ENCODE measurements at regions not wholly inside any gene's neighbourhood (a gene's known extent, or its start where the extent isn't known, plus 50 kb on each side); places are given as distances from the start of the nearest gene placed in this dataset.

DNA sequence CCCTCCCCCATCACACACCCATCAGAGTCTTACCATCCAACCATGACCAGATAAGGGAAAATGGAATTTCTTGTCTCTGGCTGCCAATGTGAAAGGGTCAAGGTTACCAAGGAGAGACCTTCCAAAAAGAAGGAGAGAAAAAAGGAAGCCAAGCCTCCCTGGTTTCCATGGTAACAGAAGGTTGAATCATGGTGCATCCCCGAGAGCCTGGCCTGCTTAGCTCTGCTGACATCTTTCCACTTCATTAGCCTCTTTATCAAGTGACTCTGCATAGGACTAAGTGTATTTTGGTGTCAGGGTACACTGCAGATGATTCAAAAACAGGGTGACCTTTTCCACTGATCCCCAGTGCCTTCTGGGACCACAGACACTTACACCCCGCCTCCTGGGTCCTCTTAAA, 225.7 kb upstream of the PPP2R3A start:
- no peak for DNase-seq (ENCODE audit: low read depth, low spot score)
- peaks cover 32% of the 10 kb centered on the region for H3K4me1 Mint-ChIP-seq
- TF ChIP-seq CTCF (conservative IDR thresholded peaks at IDR 0.05): no peak
- peak overlapping the region; percentile 23 for H3K27ac Mint-ChIP-seq (ENCODE audit: unreplicated experiment)
- H3K4me3 Mint-ChIP-seq: peak overlapping the region; percentile 59
- H3K9me3 Mint-ChIP-seq: peaks cover 10% of the 10 kb centered on the region
- peaks cover 7% of the 10 kb centered on the region for H3K36me3 Mint-ChIP-seq (ENCODE audit: low read depth)
- H3K27me3 Mint-ChIP-seq (ENCODE audit: low read depth): no peaks in the 10 kb centered on the region

DNA sequence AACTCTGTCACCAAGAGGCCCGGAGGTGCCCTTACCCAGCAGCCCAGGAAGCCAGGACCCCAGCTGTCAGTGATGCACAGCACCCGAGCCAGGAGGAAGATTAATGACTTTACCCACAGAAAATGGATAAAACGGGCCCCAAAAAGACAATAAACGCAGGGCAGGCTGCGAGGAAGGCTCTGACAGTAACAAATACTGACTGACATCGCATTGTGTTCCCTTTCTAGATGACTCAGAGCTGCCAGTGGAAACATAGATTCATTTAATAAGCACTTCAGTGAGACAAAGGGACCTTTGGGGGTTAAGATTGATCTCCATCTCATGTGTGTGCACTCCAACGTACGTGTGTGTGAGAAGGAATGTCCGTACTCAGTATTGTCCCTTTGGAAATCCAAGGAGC, 225.3 kb upstream of the PPP2R3A start:
- DNase-seq (ENCODE audit: low read depth, low spot score): no peak
- no peaks in the 10 kb centered on the region for H3K27me3 Mint-ChIP-seq (ENCODE audit: low read depth)
- H3K4me3 Mint-ChIP-seq: peak overlapping the region; percentile 59
- H3K4me1 Mint-ChIP-seq: peaks cover 32% of the 10 kb centered on the region
- peaks cover 7% of the 10 kb centered on the region for H3K36me3 Mint-ChIP-seq (ENCODE audit: low read depth)
- no peak for TF ChIP-seq CTCF (conservative IDR thresholded peaks at IDR 0.05)
- H3K9me3 Mint-ChIP-seq: peaks cover 10% of the 10 kb centered on the region
- peak overlapping the region; percentile 23 for H3K27ac Mint-ChIP-seq (ENCODE audit: unreplicated experiment)

DNA sequence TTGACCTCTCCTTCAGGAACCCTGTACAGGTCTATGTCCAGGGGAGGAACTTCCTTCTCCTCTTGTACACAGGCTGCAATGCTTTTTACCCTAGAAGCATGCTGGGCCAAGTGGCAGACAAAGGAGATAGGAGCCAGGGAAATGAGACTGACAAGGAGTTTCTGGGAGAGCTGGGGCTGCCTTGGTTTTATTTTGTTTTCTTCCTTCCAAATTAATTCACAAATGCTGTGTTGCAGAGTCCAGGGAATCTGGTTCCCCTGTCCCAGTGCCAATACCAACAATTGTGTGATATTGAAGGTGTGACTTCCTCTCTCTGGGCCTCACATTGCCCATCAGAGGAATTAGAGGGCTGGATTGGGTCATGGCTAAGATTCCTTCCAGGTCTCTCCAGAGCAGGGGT, 224.8 kb upstream of the PPP2R3A start:
- Mint-ChIP-seq H3K4me1 (peaks cover 32% of the 10 kb centered on the region), H3K4me3 (peak overlapping the region; percentile 59), H3K36me3 (ENCODE audit: low read depth) (peaks cover 4% of the 10 kb centered on the region), H3K27me3 (ENCODE audit: low read depth) (no peaks in the 10 kb centered on the region), H3K9me3 (peaks cover 7% of the 10 kb centered on the region), H3K27ac (ENCODE audit: unreplicated experiment) (peak overlapping the region; percentile 85)
- TF ChIP-seq CTCF (conservative IDR thresholded peaks at IDR 0.05): no peak
- no peak for DNase-seq (ENCODE audit: low read depth, low spot score)

GRCh38 chr3:135751991-135752390, 213.5 kb upstream of the PPP2R3A start:
- no peaks in the 10 kb centered on the region for H3K36me3 Mint-ChIP-seq (ENCODE audit: low read depth)
- no peaks in the 10 kb centered on the region for H3K27me3 Mint-ChIP-seq (ENCODE audit: low read depth)
- H3K9me3 Mint-ChIP-seq: no peaks in the 10 kb centered on the region
- H3K4me1 Mint-ChIP-seq: peaks cover 12% of the 10 kb centered on the region
- peak overlapping the region; percentile 73 for H3K27ac Mint-ChIP-seq (ENCODE audit: unreplicated experiment)
- DNase-seq (ENCODE audit: low read depth, low spot score): no peak
- H3K4me3 Mint-ChIP-seq: no peak overlapping the region
- TF ChIP-seq CTCF (conservative IDR thresholded peaks at IDR 0.05): no peak

DNA sequence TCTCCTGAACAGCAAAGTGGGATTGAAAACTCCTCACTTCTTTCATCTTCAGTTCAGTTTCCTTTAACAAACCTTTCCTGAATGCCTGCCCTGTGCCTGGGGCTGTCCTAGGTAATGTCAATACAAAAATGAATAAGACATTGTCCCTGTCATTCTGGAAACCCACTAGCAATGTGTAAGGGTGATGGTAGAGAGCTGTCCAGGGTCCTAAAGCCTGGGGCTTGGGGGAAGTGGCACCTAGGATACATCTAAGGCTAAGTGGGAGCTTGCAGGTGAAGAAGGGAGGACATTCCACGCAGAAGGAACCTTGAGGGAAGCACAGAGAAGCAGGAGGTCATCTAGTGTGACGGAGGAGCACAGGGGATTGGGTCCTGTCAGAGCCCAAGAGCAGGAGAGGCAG, 212.7 kb upstream of the PPP2R3A start:
- no peak for TF ChIP-seq CTCF (conservative IDR thresholded peaks at IDR 0.05)
- H3K27ac Mint-ChIP-seq (ENCODE audit: unreplicated experiment): no peak overlapping the region
- H3K4me3 Mint-ChIP-seq: no peak overlapping the region
- no peak for DNase-seq (ENCODE audit: low read depth, low spot score)
- H3K4me1 Mint-ChIP-seq: peaks cover 12% of the 10 kb centered on the region
- no peaks in the 10 kb centered on the region for H3K27me3 Mint-ChIP-seq (ENCODE audit: low read depth)
- H3K36me3 Mint-ChIP-seq (ENCODE audit: low read depth): no peaks in the 10 kb centered on the region
- no peaks in the 10 kb centered on the region for H3K9me3 Mint-ChIP-seq

GRCh38 chr3:135753506-135753905, 212.0 kb upstream of the PPP2R3A start:
- TF ChIP-seq CTCF (conservative IDR thresholded peaks at IDR 0.05): no peak
- Mint-ChIP-seq H3K4me1 (peaks cover 12% of the 10 kb centered on the region), H3K27me3 (ENCODE audit: low read depth) (no peaks in the 10 kb centered on the region), H3K4me3 (no peak overlapping the region), H3K27ac (ENCODE audit: unreplicated experiment) (no peak overlapping the region), H3K9me3 (no peaks in the 10 kb centered on the region), H3K36me3 (ENCODE audit: low read depth) (no peaks in the 10 kb centered on the region)
- DNase-seq (ENCODE audit: low read depth, low spot score): no peak
